CD4-positive, alpha-beta T cell treated with Interferon alpha-2 for 1 hour (primary cell): ENCODE measurements at regions not wholly inside any gene's neighbourhood (a gene's known extent, or its start where the extent isn't known, plus 50 kb on each side); places are given as distances from the start of the nearest gene placed in this dataset.

Source experiments
- DNase-seq, 2 donors: peaks; one replicate each; pipeline ENCODE4 v3.0.0-alpha.2; 2020 to 2022

GRCh38 chr21:15242906-15243305 lies 178.1 kb upstream of the NRIP1 start:
- no peak for DNase-seq

- no peak for DNase-seq
Observed at GRCh38 chr21:15243406-15243805, 178.6 kb upstream of the NRIP1 start.

DNA sequence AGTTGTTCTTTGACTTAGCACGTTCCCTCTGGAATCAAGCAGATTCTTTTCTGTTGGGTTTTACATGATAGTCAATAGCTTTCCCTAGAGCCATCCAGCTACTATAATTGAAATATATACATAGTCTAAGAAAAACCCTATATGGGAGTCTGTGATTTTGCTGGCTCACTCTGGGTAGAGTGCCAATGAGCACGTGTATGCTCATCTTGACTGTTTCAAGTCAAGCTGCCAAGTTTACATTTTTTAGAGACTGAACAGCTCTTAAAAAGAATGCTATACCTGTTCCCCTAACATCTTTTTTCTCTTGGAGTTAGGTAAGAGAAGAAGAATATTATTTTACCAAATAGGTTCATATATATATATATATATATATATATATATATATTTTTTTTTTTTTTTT lies 182.8 kb upstream of the NRIP1 start:
- no peak for DNase-seq

- DNase-seq = no peak
Observed at GRCh38 chr21:15249285-15249993, 184.6 kb upstream of the NRIP1 start.

DNA sequence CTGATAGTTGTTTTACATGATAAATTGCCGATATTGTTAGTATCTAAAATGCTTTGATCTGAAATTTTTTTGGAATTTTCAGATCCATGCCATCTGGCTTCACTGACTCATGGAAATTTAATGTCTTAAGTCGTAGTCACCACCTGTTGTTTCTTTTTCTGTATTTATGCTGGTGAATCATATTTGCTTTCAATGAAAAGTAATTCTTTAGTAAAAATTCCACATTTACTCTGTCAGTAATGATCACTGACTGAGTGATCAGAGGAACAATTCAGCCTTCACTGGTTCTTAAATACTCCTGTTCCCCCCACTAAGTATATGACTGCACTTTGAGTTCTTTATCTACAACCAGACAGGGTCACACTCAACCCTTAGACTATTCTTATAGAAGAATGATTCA lies 185.6 kb upstream of the NRIP1 start:
- no peak for DNase-seq

DNA sequence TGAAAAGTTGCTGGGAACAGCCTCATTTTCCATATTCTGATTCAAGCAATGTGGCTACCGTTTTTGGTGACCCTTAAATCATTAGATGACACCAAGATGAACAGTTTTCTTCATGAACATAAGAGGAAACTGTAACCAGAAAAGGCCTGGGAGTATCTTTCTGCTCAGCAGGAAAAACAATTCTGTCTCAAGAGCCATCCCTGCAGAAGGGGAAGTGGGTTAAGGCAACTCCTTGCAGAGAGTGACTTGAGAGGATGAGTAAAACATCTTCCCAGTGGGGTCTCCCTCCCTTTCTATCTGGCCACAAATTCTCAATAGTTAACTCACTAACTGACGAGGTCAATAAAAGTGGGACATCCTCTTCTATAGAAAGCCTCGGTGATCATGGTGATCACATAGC lies 187.6 kb upstream of the NRIP1 start:
- DNase-seq = no peak

DNA sequence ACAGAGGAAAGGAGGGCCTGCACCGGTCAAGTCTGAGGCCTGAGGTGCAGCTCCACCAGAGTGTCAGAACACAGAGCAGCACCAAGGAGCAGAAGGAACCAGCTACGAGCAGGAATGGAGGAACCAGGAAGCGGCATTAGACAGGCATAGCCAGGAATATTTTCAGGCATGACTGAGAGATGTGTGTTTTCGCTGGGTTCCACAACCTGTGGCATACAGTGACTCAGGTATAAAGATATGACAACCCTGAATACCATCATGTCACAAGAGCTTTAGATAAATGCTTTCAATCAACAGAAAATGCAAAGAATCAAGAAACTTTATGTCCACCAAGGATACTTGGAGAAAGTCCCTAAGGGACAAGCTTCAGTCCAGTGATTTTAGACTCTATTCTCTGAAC lies 189.3 kb upstream of the NRIP1 start:
- no peak for DNase-seq

GRCh38 chr21:15255261-15255660 lies 190.5 kb upstream of the NRIP1 start:
- DNase-seq = no peak

DNA sequence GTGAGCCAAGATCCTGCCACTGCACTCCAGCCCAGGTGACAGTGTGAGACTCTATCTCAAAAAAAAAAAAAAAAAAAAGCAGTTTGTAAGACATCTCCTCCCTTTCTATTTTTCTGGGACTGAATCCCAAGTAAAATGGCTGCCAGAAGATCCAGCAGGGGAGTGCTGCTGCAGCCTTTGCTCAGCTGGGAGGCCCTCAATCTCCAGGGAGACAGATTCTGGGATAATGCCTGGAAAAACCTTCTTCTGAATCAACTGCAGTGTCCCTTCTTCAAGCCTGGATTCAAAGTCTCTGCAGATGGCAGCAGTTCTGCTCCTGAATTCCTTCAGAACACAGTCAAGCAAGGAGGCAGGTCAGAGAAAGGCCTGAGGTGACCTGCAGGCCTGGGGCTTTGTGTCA lies 191.0 kb upstream of the NRIP1 start:
- DNase-seq = no peak

- no peak for DNase-seq
Observed at GRCh38 chr21:15256996-15257395, 192.2 kb upstream of the NRIP1 start.

DNA sequence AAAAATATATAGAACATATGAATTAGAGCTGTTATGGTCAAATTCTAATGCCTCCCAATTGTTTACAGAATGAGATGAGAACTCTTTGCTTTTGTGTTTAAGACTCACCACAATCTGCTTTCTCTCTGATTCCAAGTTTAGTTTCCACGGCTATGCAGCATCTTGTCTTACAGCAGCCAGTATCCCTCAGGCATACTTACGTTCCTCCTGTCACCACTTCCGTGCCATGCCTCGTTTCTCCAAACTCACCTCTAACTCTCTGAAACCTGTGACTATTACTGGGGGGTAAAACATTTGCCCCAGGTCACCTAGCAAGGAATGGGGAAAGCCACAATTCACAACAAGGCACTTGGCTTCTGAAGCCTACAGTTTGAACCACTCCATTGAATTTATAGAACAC lies 192.8 kb upstream of the NRIP1 start:
- no peak for DNase-seq

GRCh38 chr21:15259824-15260223 lies 195.0 kb upstream of the NRIP1 start:
- DNase-seq = no peak

- DNase-seq = no peak
Observed at GRCh38 chr21:15260604-15261003, 195.8 kb upstream of the NRIP1 start.

DNA sequence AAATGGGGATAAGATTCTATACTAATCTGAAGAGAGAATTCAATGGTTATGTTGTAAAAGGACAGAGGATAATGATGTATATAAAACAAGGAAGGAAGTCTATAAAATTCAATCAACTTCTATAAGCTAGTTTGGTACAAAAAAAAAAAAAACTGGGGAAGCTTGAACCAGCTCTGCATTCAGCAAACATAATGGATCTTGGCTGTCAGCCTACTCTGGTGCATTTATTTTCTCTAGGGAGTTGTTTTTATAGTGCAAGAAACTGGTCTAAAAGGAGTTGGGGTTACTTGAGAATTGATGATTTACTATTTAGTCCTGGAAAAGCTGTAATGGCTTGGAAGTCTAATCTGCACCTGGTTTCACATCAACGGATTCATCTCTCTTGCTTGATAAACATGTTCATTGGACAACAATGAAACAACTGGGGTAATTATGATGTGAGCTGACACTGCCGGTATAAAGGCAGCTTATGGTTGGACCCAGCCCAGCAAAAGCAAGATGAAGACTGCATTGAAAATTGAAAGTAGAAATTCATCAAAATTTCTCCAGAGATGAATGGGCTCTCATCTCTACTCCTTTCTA lies 199.4 kb upstream of the NRIP1 start:
- DNase-seq = no peak

- no peak for DNase-seq
Observed at GRCh38 chr21:15272171-15272570, 207.4 kb upstream of the NRIP1 start.

DNA sequence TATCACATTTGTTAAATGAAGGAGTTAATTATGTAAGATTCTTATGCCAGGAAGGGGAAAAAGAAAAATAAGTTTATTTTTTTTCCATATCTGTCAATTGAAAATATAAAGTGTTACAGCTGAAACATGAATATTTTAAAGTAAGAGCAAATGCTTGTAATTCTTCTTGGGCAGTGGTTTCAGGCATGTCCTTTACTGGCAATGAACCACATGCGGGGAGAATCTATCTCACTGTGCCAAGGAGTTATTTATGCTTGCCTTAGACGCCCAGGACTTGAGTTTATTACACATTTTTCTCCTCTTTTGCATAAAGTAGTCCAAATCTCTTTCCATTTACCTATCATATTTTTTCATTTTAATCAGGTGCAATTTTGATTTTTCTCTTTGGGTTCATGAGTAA lies 207.8 kb upstream of the NRIP1 start:
- no peak for DNase-seq

GRCh38 chr21:15273244-15273643 lies 208.4 kb upstream of the NRIP1 start:
- DNase-seq = no peak

- DNase-seq = no peak
Observed at GRCh38 chr21:15274701-15275485, 210.1 kb upstream of the NRIP1 start.

- no peak for DNase-seq
Observed at GRCh38 chr21:15275615-15276235, 210.9 kb upstream of the NRIP1 start.

GRCh38 chr21:15276243-15276642 lies 211.4 kb upstream of the NRIP1 start:
- no peak for DNase-seq

DNA sequence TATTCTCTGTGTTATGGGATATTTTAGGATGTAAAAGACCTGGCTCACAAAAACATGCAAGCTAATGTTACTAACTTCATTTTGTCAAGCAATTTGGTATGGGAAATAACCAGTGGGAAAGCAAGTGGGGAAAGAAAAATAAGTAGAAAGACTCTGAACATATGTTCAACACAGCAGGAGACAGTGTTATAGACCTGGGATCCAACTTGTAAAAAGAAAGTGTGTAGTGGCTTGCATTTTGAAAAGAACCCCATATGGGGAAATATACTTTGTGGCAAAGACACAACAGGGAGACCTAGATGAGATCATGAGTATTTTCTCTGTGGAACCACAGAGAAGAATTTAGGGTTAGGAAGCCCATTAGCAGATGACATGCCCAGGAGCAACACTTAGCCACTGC lies 212.7 kb upstream of the NRIP1 start:
- DNase-seq = no peak

GRCh38 chr21:15278279-15278678 lies 213.5 kb upstream of the NRIP1 start:
- DNase-seq = no peak

GRCh38 chr21:15278851-15279250 lies 214.1 kb upstream of the NRIP1 start:
- DNase-seq = no peak

DNA sequence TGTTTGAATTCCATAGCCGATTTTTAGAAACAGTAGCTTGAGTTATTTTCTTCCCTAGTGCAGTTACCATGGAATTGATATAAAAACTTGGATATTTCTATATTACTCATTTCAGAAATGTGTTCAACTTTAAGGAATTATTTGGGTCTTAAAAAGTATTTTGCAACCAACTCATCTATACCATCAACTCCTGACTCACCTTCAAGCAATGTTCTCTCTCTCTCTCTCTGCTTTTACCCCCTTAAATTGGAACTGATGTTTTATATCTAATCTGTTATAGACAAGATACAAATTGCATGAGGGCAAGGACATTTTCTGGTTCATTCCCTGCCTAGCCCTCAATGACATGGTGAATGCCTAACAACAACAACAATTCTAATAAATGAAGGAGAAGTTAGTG lies 214.7 kb upstream of the NRIP1 start:
- no peak for DNase-seq
